ENCODE measurements at regions not wholly inside any gene's neighbourhood (a gene's known extent, or its start where the extent isn't known, plus 50 kb on each side); places are given as distances from the start of the nearest gene placed in this dataset.
"Not testable (repeated sequence)": the region's sequence is repeated elsewhere in the genome, so short reads cannot be mapped to it uniquely, and the experiment has no call there.

- FAIRE-seq (no peak), DNase-seq (ENCODE audit: low spot score) (no peak)
Measured at GRCh38 chr20:4441871-4442270, 192.8 kb upstream of the ADRA1D start.

- no peak for DNase-seq (ENCODE audit: low spot score)
- no peak for FAIRE-seq
Measured at GRCh38 chr20:4441191-4441590, 192.1 kb upstream of the ADRA1D start.

- DNase-seq (ENCODE audit: low spot score) (no peak), FAIRE-seq (no peak)
Measured at GRCh38 chr20:4439461-4439860, 190.4 kb upstream of the ADRA1D start.

- no peak for DNase-seq (ENCODE audit: low spot score)
- FAIRE-seq, result no peak
Measured at GRCh38 chr20:4437131-4437530, 188.0 kb upstream of the ADRA1D start.

GRCh38 chr20:4435671-4436455 is 186.8 kb upstream of the ADRA1D start:
- DNase-seq (ENCODE audit: low spot score) (no peak), FAIRE-seq (no peak)

GRCh38 chr20:4435225-4435624 is 186.1 kb upstream of the ADRA1D start:
- FAIRE-seq (no peak), DNase-seq (ENCODE audit: low spot score) (no peak)

GRCh38 chr20:4434681-4435080 is 185.6 kb upstream of the ADRA1D start:
- DNase-seq (ENCODE audit: low spot score), result no peak
- no peak for FAIRE-seq

GRCh38 chr20:4431446-4431845 is 182.4 kb upstream of the ADRA1D start:
- no peak for FAIRE-seq
- no peak for DNase-seq (ENCODE audit: low spot score)

GRCh38 chr20:4430826-4431225 is 181.7 kb upstream of the ADRA1D start:
- FAIRE-seq; DNase-seq (ENCODE audit: low spot score): not testable (repeated sequence)

GRCh38 chr20:4427940-4428586 is 179.0 kb upstream of the ADRA1D start:
- DNase-seq (ENCODE audit: low spot score) (no peak), FAIRE-seq (no peak)

GRCh38 chr20:4418141-4418540 is 169.1 kb upstream of the ADRA1D start:
- DNase-seq (ENCODE audit: low spot score) (no peak), FAIRE-seq (no peak)

- DNase-seq (ENCODE audit: low spot score) (no peak), FAIRE-seq (no peak)
Measured at GRCh38 chr20:4415281-4415680, 166.2 kb upstream of the ADRA1D start.

- FAIRE-seq (no peak), DNase-seq (ENCODE audit: low spot score) (no peak)
Measured at GRCh38 chr20:4413314-4414049, 164.4 kb upstream of the ADRA1D start.

GRCh38 chr20:4412216-4412615 is 163.1 kb upstream of the ADRA1D start:
- FAIRE-seq, result no peak
- no peak for DNase-seq (ENCODE audit: low spot score)

- no peak for DNase-seq (ENCODE audit: low spot score)
- FAIRE-seq, result no peak
Measured at GRCh38 chr20:4411744-4412143, 162.7 kb upstream of the ADRA1D start.

- DNase-seq (ENCODE audit: low spot score) (no peak), FAIRE-seq (no peak)
Measured at GRCh38 chr20:4406627-4407026, 157.5 kb upstream of the ADRA1D start.

GRCh38 chr20:4401601-4402000 is 152.5 kb upstream of the ADRA1D start:
- FAIRE-seq, result no peak

GRCh38 chr20:4384961-4385360 is 135.9 kb upstream of the ADRA1D start:
- DNase-seq (ENCODE audit: low spot score) (no peak), FAIRE-seq (no peak)

More at GRCh38 chr20:4401601-4402000, 152.5 kb upstream of the ADRA1D start:
- no peak for DNase-seq (ENCODE audit: low spot score)

- FAIRE-seq (no peak), DNase-seq (ENCODE audit: low spot score) (no peak)
Measured at GRCh38 chr20:4383961-4384360, 134.9 kb upstream of the ADRA1D start.

GRCh38 chr20:4375881-4376280 is 126.8 kb upstream of the ADRA1D start:
- FAIRE-seq, result no peak
- no peak for DNase-seq (ENCODE audit: low spot score)

- no peak for FAIRE-seq
Measured at GRCh38 chr20:4373454-4373853, 124.4 kb upstream of the ADRA1D start.

GRCh38 chr20:4371623-4372251 is 122.7 kb upstream of the ADRA1D start:
- FAIRE-seq (no peak), DNase-seq (ENCODE audit: low spot score) (no peak)

More at GRCh38 chr20:4373454-4373853, 124.4 kb upstream of the ADRA1D start:
- DNase-seq (ENCODE audit: low spot score), result no peak

Data from RCC 7860 (cell line).